GM21526 (cell line): ENCODE measurements at regions not wholly inside any gene's neighbourhood (a gene's known extent, or its start where the extent isn't known, plus 50 kb on each side); places are given as distances from the start of the nearest gene placed in this dataset.
"Not testable (repeated sequence)": the region's sequence is repeated elsewhere in the genome, so short reads cannot be mapped to it uniquely, and the experiment has no call there.

ENCODE experiments used
- ATAC-seq: cut with Tn5 transposase; IDR thresholded peaks from one replicate; pipeline ENCODE4 v1.9.1; 2021; ENCODE audit warnings: moderate library complexity; ENCODE audit not compliant: unreplicated experiment, low FRiP score

- no peak for ATAC-seq
Observed at GRCh38 chr12:105479710-105480109, 149.2 kb downstream of the C12orf75 start.

- ATAC-seq = no peak
Observed at GRCh38 chr12:105480162-105480561, 149.7 kb downstream of the C12orf75 start.

GRCh38 chr12:105481392-105482300, 151.2 kb downstream of the C12orf75 start:
- no peak for ATAC-seq

- ATAC-seq = no peak
Observed at GRCh38 chr12:105482951-105483350, 152.5 kb downstream of the C12orf75 start.

GRCh38 chr12:105483691-105484090, 153.2 kb downstream of the C12orf75 start:
- ATAC-seq = no peak

GRCh38 chr12:105485321-105485910, 154.9 kb downstream of the C12orf75 start:
- no peak for ATAC-seq

GRCh38 chr12:105485921-105486320, 155.4 kb downstream of the C12orf75 start:
- no peak for ATAC-seq

GRCh38 chr12:105487963-105488362, 157.5 kb downstream of the C12orf75 start:
- no peak for ATAC-seq

GRCh38 chr12:105492591-105493545, 162.4 kb downstream of the C12orf75 start:
- ATAC-seq = no peak

- no peak for ATAC-seq
Observed at GRCh38 chr12:105499205-105499604, 168.7 kb downstream of the C12orf75 start.

GRCh38 chr12:105500676-105501075, 170.2 kb downstream of the C12orf75 start:
- ATAC-seq = not testable (repeated sequence)

- ATAC-seq = no peak
Observed at GRCh38 chr12:105502426-105502930, 172.0 kb downstream of the C12orf75 start.

GRCh38 chr12:105503619-105504018, 173.1 kb downstream of the C12orf75 start:
- no peak for ATAC-seq

- no peak for ATAC-seq
Observed at GRCh38 chr12:105504286-105504685, 173.8 kb downstream of the C12orf75 start.

- no peak for ATAC-seq
Observed at GRCh38 chr12:105506678-105507310, 176.3 kb downstream of the C12orf75 start.

- ATAC-seq = no peak
Observed at GRCh38 chr12:105507311-105508038, 177.0 kb downstream of the C12orf75 start.

GRCh38 chr12:105508096-105508495, 177.6 kb downstream of the C12orf75 start:
- no peak for ATAC-seq

GRCh38 chr12:105510526-105510925, 180.0 kb downstream of the C12orf75 start:
- ATAC-seq = no peak

GRCh38 chr12:105512861-105513260, 182.4 kb downstream of the C12orf75 start:
- ATAC-seq = not testable (repeated sequence)
